Keratinocyte (primary cell): ENCODE measurements at regions not wholly inside any gene's neighbourhood (a gene's known extent, or its start where the extent isn't known, plus 50 kb on each side); places are given as distances from the start of the nearest gene placed in this dataset.

Experiments used
- DNase-seq: peaks from one replicate; pipeline ENCODE4 v3.0.0-alpha.2; 2011; ENCODE audit warnings: low read depth, missing footprints, low spot score
- FAIRE-seq: peaks from 2 replicates; lab custom pipeline; 2011; peaks lifted over from hg19 to GRCh38; lab: Jason Lieb, UNC
- H2AFZ ChIP-seq: 2 replicates; pipeline ENCODE4 v1.6.0; 2012; ENCODE audit warnings: low read length, control low read depth, inconsistent platforms; ENCODE audit not compliant: control insufficient read depth
- H3K27ac ChIP-seq: 2 replicates; pipeline ENCODE4 v1.5.1; 2011; ENCODE audit warnings: low read length; ENCODE audit not compliant: control insufficient read depth, insufficient read depth
- H3K27me3 ChIP-seq: 3 replicates; pipeline ENCODE4 v1.6.0; 2011; ENCODE audit warnings: low read length; ENCODE audit not compliant: control insufficient read depth, insufficient read depth; ENCODE audit errors: extremely low read depth
- H3K36me3 ChIP-seq, 2 experiments: 2 replicates in 1 of 2; 3 replicates in 1 of 2; pipeline ENCODE4 v1.5.1; 2011; ENCODE audit warnings: low read length in 2 of 2, mild to moderate bottlenecking in 1 of 2; ENCODE audit not compliant: control insufficient read depth in 2 of 2, insufficient read depth in 2 of 2; ENCODE audit errors: extremely low read depth in 1 of 2
- H3K4me1 ChIP-seq: 3 replicates; pipeline ENCODE4 v1.5.1; 2011; ENCODE audit warnings: low read length; ENCODE audit not compliant: control insufficient read depth, insufficient read depth; ENCODE audit errors: extremely low read depth
- H3K4me2 ChIP-seq: 3 replicates; pipeline ENCODE4 v1.6.0; 2011; ENCODE audit warnings: low read depth, low read length; ENCODE audit not compliant: control insufficient read depth, insufficient read depth; ENCODE audit errors: extremely low read depth
- H3K4me3 ChIP-seq, 3 experiments: fragments of 200-600 bp in 1 of 3; sonication (generic) in 1 of 3; 2 replicates in 2 of 3; 3 replicates in 1 of 3; pipeline ENCODE4 v1.5.1; 2011 to 2016; ENCODE audit warnings: low read length in 3 of 3, mild to moderate bottlenecking in 3 of 3, control low read depth in 2 of 3, inconsistent platforms in 1 of 3, low read depth in 1 of 3, mixed read lengths in 1 of 3, mixed run types in 1 of 3, moderate library complexity in 1 of 3; ENCODE audit not compliant: control insufficient read depth in 2 of 3, insufficient read depth in 2 of 3; ENCODE audit errors: extremely low read depth in 1 of 3
- H3K79me2 ChIP-seq: 2 replicates; pipeline ENCODE4 v1.6.0; 2012; ENCODE audit warnings: low read length; ENCODE audit not compliant: control insufficient read depth, insufficient read depth
- H3K9ac ChIP-seq: 3 replicates; pipeline ENCODE4 v1.6.0; 2011; ENCODE audit warnings: low read length; ENCODE audit not compliant: control insufficient read depth, insufficient read depth; ENCODE audit errors: extremely low read depth
- H3K9me1 ChIP-seq: 3 replicates; pipeline ENCODE4 v1.6.0; 2011; ENCODE audit warnings: low read length; ENCODE audit not compliant: control insufficient read depth, insufficient read depth; ENCODE audit errors: extremely low read depth
- H3K9me3 ChIP-seq: 2 replicates; pipeline ENCODE4 v1.5.1; 2012; ENCODE audit warnings: low read depth, low read length; ENCODE audit not compliant: control insufficient read depth
- H4K20me1 ChIP-seq: 3 replicates; pipeline ENCODE4 v1.6.0; 2011; ENCODE audit warnings: low read length; ENCODE audit not compliant: control insufficient read depth, insufficient read depth; ENCODE audit errors: extremely low read depth
- EZH2 ChIP-seq: IDR thresholded peaks from one replicate; pipeline ENCODE4 v1.6.1; 2012; ENCODE audit warnings: inconsistent platforms, mild to moderate bottlenecking, low read length, moderate library complexity
- dilution Hi-C: fragments of 300-500 bp; cut with MboI; formaldehyde crosslinking; loops from one replicate; pipeline ENCODE4 v1.7.0; 2020; ENCODE audit warnings: low sequenced_read_pairs; ENCODE audit not compliant: extremely low pct_ligation_motif_present
- TF ChIP-seq, protein P1 (sequence below), 3 experiments: IDR thresholded peaks in 1 of 3; conservative IDR thresholded peaks in 1 of 3; optimal IDR thresholded peaks in 1 of 3; 2 replicates in 2 of 3; 3 replicates in 1 of 3; pipeline versions ENCODE3 to v1.5.1; 2011; ENCODE audit warnings: low read length in 3 of 3, mild to moderate bottlenecking in 3 of 3, moderate library complexity in 2 of 3, control low read depth in 1 of 3, inconsistent platforms in 1 of 3; ENCODE audit not compliant: insufficient read depth in 2 of 3; ENCODE audit errors: extremely low read depth in 1 of 3

DNA sequence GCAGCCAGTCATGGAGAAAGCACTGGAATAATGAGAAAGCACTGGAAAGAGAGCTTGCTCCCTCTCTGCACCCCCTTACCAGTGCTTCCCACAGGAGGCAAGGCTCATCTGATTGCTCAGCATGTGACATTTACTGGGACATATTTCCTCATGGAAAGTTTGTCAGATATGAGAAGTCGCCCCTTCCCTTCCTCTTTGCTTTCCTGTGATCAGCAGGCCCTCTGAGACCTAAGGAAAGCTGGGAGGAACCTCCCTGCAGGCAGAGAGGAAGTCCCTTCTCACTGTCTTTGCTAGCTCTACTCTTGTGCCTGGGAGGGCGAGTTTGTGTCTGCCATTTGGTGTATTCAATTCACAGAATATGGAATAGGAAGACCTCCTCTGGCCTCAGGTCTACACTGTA, 283.8 kb downstream of the ALDH8A1 start:
- Histone ChIP-seq H3K4me1 (no peaks in the 10 kb centered on the region), H4K20me1 (no peaks in the 10 kb centered on the region), H3K9me3 (no peaks in the 10 kb centered on the region), H3K36me3 (no peaks in the 10 kb centered on the region), H3K4me2 (no peak overlapping the region), H3K27me3 (no peaks in the 10 kb centered on the region), H2AFZ (no peak overlapping the region), H3K79me2 (no peaks in the 10 kb centered on the region), H3K9ac (no peak overlapping the region), H3K4me3 (no peak overlapping the region), H3K27ac (no peak overlapping the region), H3K9me1 (no peaks in the 10 kb centered on the region)
- dilution Hi-C loops = no loop called here
- no peak for DNase-seq
- TF ChIP-seq, protein P1, sequence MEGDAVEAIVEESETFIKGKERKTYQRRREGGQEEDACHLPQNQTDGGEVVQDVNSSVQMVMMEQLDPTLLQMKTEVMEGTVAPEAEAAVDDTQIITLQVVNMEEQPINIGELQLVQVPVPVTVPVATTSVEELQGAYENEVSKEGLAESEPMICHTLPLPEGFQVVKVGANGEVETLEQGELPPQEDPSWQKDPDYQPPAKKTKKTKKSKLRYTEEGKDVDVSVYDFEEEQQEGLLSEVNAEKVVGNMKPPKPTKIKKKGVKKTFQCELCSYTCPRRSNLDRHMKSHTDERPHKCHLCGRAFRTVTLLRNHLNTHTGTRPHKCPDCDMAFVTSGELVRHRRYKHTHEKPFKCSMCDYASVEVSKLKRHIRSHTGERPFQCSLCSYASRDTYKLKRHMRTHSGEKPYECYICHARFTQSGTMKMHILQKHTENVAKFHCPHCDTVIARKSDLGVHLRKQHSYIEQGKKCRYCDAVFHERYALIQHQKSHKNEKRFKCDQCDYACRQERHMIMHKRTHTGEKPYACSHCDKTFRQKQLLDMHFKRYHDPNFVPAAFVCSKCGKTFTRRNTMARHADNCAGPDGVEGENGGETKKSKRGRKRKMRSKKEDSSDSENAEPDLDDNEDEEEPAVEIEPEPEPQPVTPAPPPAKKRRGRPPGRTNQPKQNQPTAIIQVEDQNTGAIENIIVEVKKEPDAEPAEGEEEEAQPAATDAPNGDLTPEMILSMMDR (optimal IDR thresholded peaks at IDR 0.05 in 1 of 3, IDR thresholded peaks at IDR 0.05 in 1 of 3, conservative IDR thresholded peaks at IDR 0.05 in 1 of 3; ENCODE audit: extremely low read depth in 1 of 3, insufficient read depth in 2 of 3, low read length in 3 of 3) = no peak
- no peak for TF ChIP-seq EZH2
- FAIRE-seq = no peak

DNA sequence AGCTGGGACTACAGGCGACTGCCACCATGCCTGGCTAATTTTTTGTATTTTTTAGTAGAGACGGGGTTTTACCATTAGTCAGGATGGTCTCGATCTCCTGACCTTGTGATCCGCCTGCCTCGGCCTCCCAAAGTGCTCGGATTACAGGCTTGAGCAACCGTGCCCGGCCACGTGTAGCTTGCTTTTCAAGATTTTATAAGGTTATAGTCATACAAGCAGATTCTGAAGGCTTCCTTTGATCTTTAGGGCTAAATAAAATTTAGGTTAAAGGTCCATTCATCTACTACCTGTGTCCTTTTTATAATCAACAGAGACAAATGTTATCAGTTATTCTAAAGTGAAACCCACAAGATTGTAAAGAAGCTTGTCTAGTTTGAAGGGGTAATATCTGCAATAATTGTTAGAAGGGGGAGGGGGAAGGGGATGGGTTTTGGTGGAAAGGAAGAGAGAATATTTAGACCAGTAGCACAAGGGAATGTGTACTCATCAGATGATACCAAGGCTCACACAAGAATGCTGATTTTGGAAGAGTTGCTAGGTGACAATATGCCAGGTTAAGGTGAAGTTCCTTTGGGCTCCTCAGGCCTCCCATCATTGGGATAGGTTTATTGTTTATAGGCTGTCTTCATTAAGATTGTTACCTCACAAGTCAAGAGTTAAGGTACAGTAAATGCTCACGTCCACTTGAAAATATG, 284.7 kb downstream of the ALDH8A1 start:
- no peak overlapping the region for H3K27ac ChIP-seq
- no peak overlapping the region for H3K4me3 ChIP-seq
- no peak overlapping the region for H2AFZ ChIP-seq
- H3K4me1 ChIP-seq = no peaks in the 10 kb centered on the region
- H3K4me2 ChIP-seq = no peak overlapping the region
- TF ChIP-seq EZH2 = no peak
- TF ChIP-seq, protein P1 (optimal IDR thresholded peaks at IDR 0.05 in 1 of 3, IDR thresholded peaks at IDR 0.05 in 1 of 3, conservative IDR thresholded peaks at IDR 0.05 in 1 of 3; ENCODE audit: extremely low read depth in 1 of 3, insufficient read depth in 2 of 3, low read length in 3 of 3) = no peak
- H3K9me3 ChIP-seq = no peaks in the 10 kb centered on the region
- no peaks in the 10 kb centered on the region for H3K27me3 ChIP-seq
- no peaks in the 10 kb centered on the region for H3K36me3 ChIP-seq
- H3K79me2 ChIP-seq = no peaks in the 10 kb centered on the region
- H3K9ac ChIP-seq = no peak overlapping the region
- DNase-seq = no peak
- H3K9me1 ChIP-seq = no peaks in the 10 kb centered on the region
- no peaks in the 10 kb centered on the region for H4K20me1 ChIP-seq
- dilution Hi-C loops = no loop called here
- no peak for FAIRE-seq
